Breast epithelium (tissue), 4 donors: ENCODE measurements at regions not wholly inside any gene's neighbourhood (a gene's known extent, or its start where the extent isn't known, plus 50 kb on each side); places are given as distances from the start of the nearest gene placed in this dataset.

ENCODE experiments used
- DNase-seq, 2 donors: peaks; one replicate each; pipeline ENCODE4 v3.0.0-alpha.2; 2019; ENCODE audit warnings: low spot score in 2 of 2
- H3K27ac ChIP-seq, 2 donors: fragments of 200-600 bp; sonication (generic) in 1 of 2; one replicate each; pipeline ENCODE4 v1.5.1; 2016 to 2019; ENCODE audit warnings: mild to moderate bottlenecking in 1 of 2
- H3K27me3 ChIP-seq, 2 donors: fragments of 200-600 bp; sonication (generic) in 1 of 2; one replicate each; pipeline versions ENCODE4 v1.5.1 to v1.6.0; 2017 to 2019; ENCODE audit warnings: control low read depth in 1 of 2, mild to moderate bottlenecking in 1 of 2
- H3K36me3 ChIP-seq: fragments of 200-600 bp; one replicate; pipeline ENCODE4 v1.5.1; 2019
- H3K4me1 ChIP-seq, 2 donors: fragments of 200-600 bp; sonication (generic); one replicate each; pipeline ENCODE4 v1.5.1; 2016 to 2019; ENCODE audit warnings: control low read depth in 1 of 2
- H3K4me3 ChIP-seq, 3 donors: fragments of 200-600 bp; sonication (generic); 1 replicate in 2 of 3; 2 replicates in 1 of 3; pipeline ENCODE4 v1.5.1; 2016 to 2019; ENCODE audit warnings: mild to moderate bottlenecking in 3 of 3, moderate library complexity in 2 of 3
- H3K9me3 ChIP-seq, 2 donors: fragments of 200-600 bp; sonication (generic) in 1 of 2; one replicate each; pipeline ENCODE4 v1.5.1; 2016 to 2019; ENCODE audit warnings: control low read depth in 1 of 2
- POLR2A ChIP-seq: fragments of 450-650 bp; IDR thresholded peaks from one replicate; pipeline ENCODE4 v1.6.1; 2016; ENCODE audit warnings: antibody characterized with exemption, mild to moderate bottlenecking, moderate library complexity
- POLR2AphosphoS5 ChIP-seq, 3 donors: sonication (generic); formaldehyde crosslinking; IDR thresholded peaks; one replicate each; pipeline ENCODE4 v1.6.1; 2017; ENCODE audit warnings: antibody characterized with exemption in 3 of 3
- intact Hi-C: fragments of 100-400 bp; cut with DNase I; formaldehyde crosslinking; loops from one replicate; pipeline ENCODE4 v1.15.1; 2023; ENCODE audit warnings: low total_unique reads
- TF ChIP-seq, protein P1 (sequence below), 3 donors: fragments of 450-650 bp; IDR thresholded peaks; one replicate each; pipeline ENCODE4 v1.5.1; 2016 to 2017; ENCODE audit warnings: antibody characterized with exemption in 3 of 3, mild to moderate bottlenecking in 3 of 3, moderate library complexity in 3 of 3

DNA sequence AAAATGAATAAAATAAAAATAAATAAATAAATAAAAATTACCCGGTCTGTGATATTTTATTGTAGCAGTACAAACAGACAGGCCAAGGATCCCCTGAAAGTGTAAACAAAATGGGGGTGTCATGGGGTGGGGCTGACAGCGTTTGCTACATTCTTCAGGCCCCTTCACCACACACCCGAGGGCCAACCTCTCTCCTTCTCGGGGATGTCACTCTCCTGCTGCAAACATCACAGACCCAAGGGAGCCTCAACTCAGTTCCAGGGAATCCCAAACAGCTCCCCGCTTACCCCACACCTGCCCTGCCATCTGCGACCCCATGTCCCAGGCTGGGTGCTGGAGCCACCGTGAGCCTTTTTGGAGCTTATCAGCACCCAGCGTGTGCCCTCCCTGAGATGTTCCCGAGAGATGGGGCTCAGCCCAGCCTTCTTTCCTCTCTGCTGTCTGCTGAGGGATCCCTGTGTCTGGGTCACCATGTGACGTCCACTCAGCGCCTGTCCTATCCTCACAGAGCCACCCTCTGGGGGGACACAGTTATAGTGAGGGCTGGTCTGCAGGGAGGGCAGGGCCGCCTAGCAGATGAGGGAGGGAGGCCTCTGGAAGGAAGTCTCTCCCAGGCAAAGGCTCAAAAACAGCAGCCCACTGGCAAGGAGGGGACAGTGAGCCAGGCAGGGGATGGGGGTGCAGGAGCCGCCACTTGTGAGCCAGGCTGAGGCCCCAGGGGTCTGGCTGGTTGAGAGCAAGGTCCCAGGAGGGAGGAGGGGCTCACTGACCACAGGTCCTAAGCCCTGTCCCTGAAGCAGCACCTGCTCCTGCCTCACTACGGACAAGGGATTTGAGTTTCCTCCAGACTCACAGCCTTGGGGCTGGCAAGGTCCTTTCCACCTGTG is 1041.6 kb downstream of the BRD1 start:
- no peak for DNase-seq
- Histone ChIP-seq H3K27ac (no peak overlapping the region), H3K9me3 (peaks cover 0 to under 1% of the 10 kb centered on the region in 2 donors), H3K4me1 (no peaks in the 10 kb centered on the region), H3K36me3 (no peaks in the 10 kb centered on the region), H3K27me3 (no peaks in the 10 kb centered on the region), H3K4me3 (no peak overlapping the region)
- intact Hi-C loops, result no loop called here
- TF ChIP-seq POLR2A (no peak), POLR2AphosphoS5 (IDR thresholded peaks at IDR 0.05) (no peak)
- TF ChIP-seq, protein P1, sequence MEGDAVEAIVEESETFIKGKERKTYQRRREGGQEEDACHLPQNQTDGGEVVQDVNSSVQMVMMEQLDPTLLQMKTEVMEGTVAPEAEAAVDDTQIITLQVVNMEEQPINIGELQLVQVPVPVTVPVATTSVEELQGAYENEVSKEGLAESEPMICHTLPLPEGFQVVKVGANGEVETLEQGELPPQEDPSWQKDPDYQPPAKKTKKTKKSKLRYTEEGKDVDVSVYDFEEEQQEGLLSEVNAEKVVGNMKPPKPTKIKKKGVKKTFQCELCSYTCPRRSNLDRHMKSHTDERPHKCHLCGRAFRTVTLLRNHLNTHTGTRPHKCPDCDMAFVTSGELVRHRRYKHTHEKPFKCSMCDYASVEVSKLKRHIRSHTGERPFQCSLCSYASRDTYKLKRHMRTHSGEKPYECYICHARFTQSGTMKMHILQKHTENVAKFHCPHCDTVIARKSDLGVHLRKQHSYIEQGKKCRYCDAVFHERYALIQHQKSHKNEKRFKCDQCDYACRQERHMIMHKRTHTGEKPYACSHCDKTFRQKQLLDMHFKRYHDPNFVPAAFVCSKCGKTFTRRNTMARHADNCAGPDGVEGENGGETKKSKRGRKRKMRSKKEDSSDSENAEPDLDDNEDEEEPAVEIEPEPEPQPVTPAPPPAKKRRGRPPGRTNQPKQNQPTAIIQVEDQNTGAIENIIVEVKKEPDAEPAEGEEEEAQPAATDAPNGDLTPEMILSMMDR (IDR thresholded peaks at IDR 0.05), result no peak

DNA sequence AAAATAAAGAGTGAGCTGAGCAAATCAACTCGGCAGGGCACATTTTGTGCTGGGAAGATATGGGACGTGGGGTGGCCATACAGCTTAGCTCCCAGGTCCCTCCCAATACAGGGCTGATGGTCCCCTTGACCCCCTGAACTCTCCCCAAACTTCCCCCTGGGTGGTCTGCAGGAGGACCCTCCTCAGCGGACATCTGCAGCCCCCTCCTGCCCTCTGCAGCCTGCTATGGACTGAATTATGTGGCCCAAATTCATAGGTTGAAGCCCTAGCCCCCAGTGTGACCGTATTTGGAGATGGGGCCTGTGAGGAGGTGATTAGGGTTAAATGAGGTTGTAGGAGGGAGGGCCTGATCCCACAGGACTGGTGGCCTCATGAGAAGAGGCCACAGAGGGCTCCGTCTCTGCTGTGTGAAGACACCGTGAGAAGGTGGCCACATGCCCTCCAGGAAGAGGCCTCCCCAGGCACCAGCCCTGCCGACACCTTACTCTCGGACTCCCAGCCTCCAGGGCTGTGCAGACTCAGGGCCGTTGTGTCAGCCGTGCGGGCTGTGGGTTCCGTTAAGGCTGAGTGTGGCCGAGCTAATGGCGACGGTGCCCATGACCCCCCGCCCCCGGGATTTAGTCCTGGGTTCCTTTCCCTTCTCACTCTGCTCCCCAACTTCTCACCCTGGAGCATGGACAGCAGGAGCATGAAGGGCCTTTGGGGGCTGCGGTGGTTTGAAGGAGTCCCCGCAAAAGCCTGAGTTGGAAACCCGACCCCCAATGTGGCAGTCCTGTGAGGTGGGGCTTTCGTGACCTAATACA is 1042.8 kb downstream of the BRD1 start:
- DNase-seq, result no peak
- no peaks in the 10 kb centered on the region for H3K4me1 ChIP-seq
- H3K27me3 ChIP-seq, result no peaks in the 10 kb centered on the region
- H3K9me3 ChIP-seq, result peaks cover 0 to 3% of the 10 kb centered on the region in 2 donors
- no peaks in the 10 kb centered on the region for H3K36me3 ChIP-seq
- TF ChIP-seq, protein P1 (IDR thresholded peaks at IDR 0.05), result no peak
- no peak for TF ChIP-seq POLR2A
- no peak for TF ChIP-seq POLR2AphosphoS5 (IDR thresholded peaks at IDR 0.05)
- no peak overlapping the region for H3K4me3 ChIP-seq
- intact Hi-C loops, result no loop called here
- no peak overlapping the region for H3K27ac ChIP-seq

DNA sequence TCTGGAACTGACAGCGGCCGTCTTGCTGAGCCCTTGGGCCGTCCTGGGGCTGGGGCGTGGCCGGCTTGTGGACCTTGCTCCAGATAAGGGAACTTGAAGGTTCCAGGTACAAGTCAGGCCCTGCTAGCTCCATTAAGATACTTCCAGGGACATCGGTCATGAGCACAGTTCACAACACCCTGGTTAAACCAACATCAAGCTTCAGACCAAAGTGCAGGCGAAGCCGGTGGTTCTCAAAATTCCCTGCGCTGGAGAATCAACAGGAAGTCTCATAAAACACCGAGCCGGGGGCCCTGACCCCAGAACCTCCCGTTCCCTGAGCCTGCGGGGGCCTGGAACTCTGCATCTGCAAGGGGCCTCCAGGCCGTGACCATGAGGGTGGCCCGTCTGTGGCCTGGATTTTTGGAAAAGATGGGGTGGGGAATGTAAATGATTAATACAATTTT is 1043.8 kb downstream of the BRD1 start:
- Histone ChIP-seq H3K4me3 (no peak overlapping the region), H3K27me3 (peaks cover 0 to 6% of the 10 kb centered on the region in 2 donors), H3K27ac (no peak overlapping the region), H3K9me3 (peaks cover 0 to 3% of the 10 kb centered on the region in 2 donors), H3K36me3 (no peaks in the 10 kb centered on the region), H3K4me1 (no peaks in the 10 kb centered on the region)
- TF ChIP-seq, protein P1 (IDR thresholded peaks at IDR 0.05), result no peak
- TF ChIP-seq POLR2AphosphoS5 (IDR thresholded peaks at IDR 0.05), result no peak
- TF ChIP-seq POLR2A, result no peak
- DNase-seq, result no peak
- intact Hi-C loops, result no loop called here

DNA sequence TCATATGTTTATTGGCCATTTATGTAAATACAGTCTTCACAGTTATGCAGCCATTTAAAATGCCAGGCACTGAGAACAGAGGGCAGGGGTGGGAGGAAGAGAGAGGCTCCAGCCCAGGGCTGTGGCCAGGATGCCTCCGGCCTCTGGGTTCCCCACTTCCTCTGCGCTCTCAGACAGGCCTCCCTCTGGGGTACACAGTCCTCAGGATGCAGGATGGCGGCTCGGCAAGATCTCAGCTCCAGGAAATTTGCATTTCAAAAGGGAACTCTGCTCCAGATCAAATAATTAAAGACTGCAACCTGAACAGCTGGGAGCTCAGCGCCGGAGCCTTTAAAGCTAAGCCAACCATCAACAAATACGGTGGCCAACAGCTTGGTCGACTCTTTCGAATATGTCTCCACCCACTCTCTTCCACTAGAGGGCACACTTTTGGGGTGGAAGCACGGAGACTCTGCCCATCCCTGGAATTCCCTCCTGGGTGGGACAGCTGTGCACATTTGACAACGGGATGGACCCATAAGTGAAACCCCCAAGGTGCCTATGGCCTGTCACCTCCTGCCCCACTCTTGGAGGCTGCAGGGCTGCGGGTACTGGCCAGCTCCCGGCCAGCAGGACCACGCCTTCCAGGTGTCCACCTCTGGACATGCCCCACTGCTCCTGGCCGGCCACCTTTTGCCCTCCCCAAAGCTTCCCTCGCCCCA is 1044.7 kb downstream of the BRD1 start:
- TF ChIP-seq, protein P1 (IDR thresholded peaks at IDR 0.05), result no peak
- TF ChIP-seq POLR2AphosphoS5 (IDR thresholded peaks at IDR 0.05) (no peak), POLR2A (no peak)
- DNase-seq, result no peak

More for the DNA sequence above, 1044.7 kb downstream of the BRD1 start:
- Histone ChIP-seq H3K36me3 (no peaks in the 10 kb centered on the region), H3K4me3 (no peak overlapping the region), H3K27me3 (peaks cover 0 to 14% of the 10 kb centered on the region in 2 donors), H3K4me1 (no peaks in the 10 kb centered on the region), H3K9me3 (peaks cover 0 to 5% of the 10 kb centered on the region in 2 donors), H3K27ac (no peak overlapping the region)
- intact Hi-C loops, result no loop called here
